Natural killer cell (primary cell): ENCODE measurements at regions not wholly inside any gene's neighbourhood (a gene's known extent, or its start where the extent isn't known, plus 50 kb on each side); places are given as distances from the start of the nearest gene placed in this dataset.

Experiments
- ATAC-seq, 3 donors: fragments of 150-1000 bp in 2 of 3; fragments of 200-7000 bp in 1 of 3; cut with Tn5 transposase; 1 replicate in 1 of 3; 2 replicates in 2 of 3; pipeline ENCODE4 v1.10.0; 2021; ENCODE audit warnings: mild to moderate bottlenecking in 2 of 3, moderate library complexity in 2 of 3
- DNase-seq, 2 donors: peaks; one replicate each; pipeline versions ENCODE4 v3.0.0 to v3.0.0-alpha.2; 2013 to 2021; ENCODE audit warnings: mixed read lengths in 1 of 2
- H3K27ac ChIP-seq: one replicate; pipeline ENCODE4 v1.5.1; 2013; ENCODE audit warnings: mild to moderate bottlenecking, low read length
- H3K27me3 ChIP-seq: one replicate; pipeline ENCODE4 v1.6.1; 2013; ENCODE audit warnings: low read length; ENCODE audit not compliant: control insufficient read depth, insufficient read depth
- H3K36me3 ChIP-seq: one replicate; pipeline ENCODE4 v1.6.1; 2013; ENCODE audit warnings: low read length; ENCODE audit not compliant: control insufficient read depth, insufficient read depth
- H3K4me1 ChIP-seq: one replicate; pipeline ENCODE4 v1.6.1; 2013; ENCODE audit warnings: low read length; ENCODE audit not compliant: control insufficient read depth, insufficient read depth
- H3K4me3 ChIP-seq: one replicate; pipeline ENCODE4 v1.5.1; 2013; ENCODE audit warnings: low read length
- H3K9me3 ChIP-seq: one replicate; pipeline ENCODE4 v1.6.1; 2013; ENCODE audit warnings: low read length; ENCODE audit not compliant: control insufficient read depth, insufficient read depth
- H3K27ac Mint-ChIP-seq, 2 donors: one replicate each; pipeline ENCODE4 v1.8.0; 2022; ENCODE audit warnings: mild to moderate bottlenecking in 2 of 2, mixed read lengths in 2 of 2, moderate library complexity in 1 of 2
- H3K27me3 Mint-ChIP-seq, 2 donors: one replicate each; pipeline ENCODE4 v1.8.0; 2022; ENCODE audit warnings: low read depth in 2 of 2, mixed read lengths in 2 of 2
- H3K36me3 Mint-ChIP-seq: one replicate; pipeline ENCODE4 v1.8.0; 2022; ENCODE audit warnings: mixed read lengths
- H3K4me1 Mint-ChIP-seq, 2 donors: one replicate each; pipeline ENCODE4 v1.8.0; 2022; ENCODE audit warnings: mixed read lengths in 2 of 2
- H3K4me3 Mint-ChIP-seq: one replicate; pipeline ENCODE4 v1.8.0; 2022; ENCODE audit warnings: mild to moderate bottlenecking, moderate library complexity, mixed read lengths
- H3K9me3 Mint-ChIP-seq, 2 donors: one replicate each; pipeline ENCODE4 v1.8.0; 2022; ENCODE audit warnings: mixed read lengths in 2 of 2
- WGBS: methylation state at CpG from one replicate; pipeline ENCODE4 v1.1.7; 2013; ENCODE audit warnings: missing lambda C conversion rate; ENCODE audit not compliant: insufficient coverage; 5-methylcytosine and 5-hydroxymethylcytosine counted together
- intact Hi-C: fragments of 100-400 bp; cut with micrococcal nuclease; formaldehyde crosslinking; loops from one replicate; pipeline ENCODE4 v1.14.2; 2022
- TF ChIP-seq, protein P1 (sequence below): fragments of 200-600 bp; IDR thresholded peaks from one replicate; pipeline ENCODE4 v1.8.0; 2022; ENCODE audit warnings: antibody characterized with exemption

DNA sequence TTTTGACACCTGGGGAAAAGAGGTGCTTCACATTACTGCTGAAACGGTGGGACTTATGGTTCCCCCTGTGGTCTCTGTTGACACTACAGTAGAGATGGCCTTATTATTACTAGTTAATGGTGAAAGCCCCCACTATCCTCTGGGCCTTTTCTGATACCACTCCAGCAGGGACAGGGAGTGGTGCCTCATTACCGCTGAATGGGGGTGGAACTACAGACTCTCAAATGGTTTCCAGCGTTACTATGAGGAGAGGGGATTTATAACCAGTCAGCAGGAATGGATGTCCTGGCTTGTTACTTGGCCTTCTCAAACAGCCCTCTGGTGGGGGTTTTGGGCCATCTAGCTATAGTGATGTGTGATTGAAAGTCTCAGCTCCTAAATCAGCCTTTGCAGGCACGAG, 96.7 kb upstream of the DIAPH3 start:
- peaks cover 0 to 2% of the 10 kb centered on the region in 2 donors for H3K9me3 Mint-ChIP-seq
- no peak for DNase-seq
- Histone ChIP-seq H3K27me3 (peaks cover 2% of the 10 kb centered on the region), H3K36me3 (no peaks in the 10 kb centered on the region), H3K4me3 (no peak overlapping the region), H3K4me1 (no peaks in the 10 kb centered on the region), H3K27ac (no peak overlapping the region), H3K9me3 (no peaks in the 10 kb centered on the region)
- TF ChIP-seq, protein P1, sequence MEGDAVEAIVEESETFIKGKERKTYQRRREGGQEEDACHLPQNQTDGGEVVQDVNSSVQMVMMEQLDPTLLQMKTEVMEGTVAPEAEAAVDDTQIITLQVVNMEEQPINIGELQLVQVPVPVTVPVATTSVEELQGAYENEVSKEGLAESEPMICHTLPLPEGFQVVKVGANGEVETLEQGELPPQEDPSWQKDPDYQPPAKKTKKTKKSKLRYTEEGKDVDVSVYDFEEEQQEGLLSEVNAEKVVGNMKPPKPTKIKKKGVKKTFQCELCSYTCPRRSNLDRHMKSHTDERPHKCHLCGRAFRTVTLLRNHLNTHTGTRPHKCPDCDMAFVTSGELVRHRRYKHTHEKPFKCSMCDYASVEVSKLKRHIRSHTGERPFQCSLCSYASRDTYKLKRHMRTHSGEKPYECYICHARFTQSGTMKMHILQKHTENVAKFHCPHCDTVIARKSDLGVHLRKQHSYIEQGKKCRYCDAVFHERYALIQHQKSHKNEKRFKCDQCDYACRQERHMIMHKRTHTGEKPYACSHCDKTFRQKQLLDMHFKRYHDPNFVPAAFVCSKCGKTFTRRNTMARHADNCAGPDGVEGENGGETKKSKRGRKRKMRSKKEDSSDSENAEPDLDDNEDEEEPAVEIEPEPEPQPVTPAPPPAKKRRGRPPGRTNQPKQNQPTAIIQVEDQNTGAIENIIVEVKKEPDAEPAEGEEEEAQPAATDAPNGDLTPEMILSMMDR, result peak; percentile 13
- peaks cover 0 to under 1% of the 10 kb centered on the region in 2 donors for H3K4me1 Mint-ChIP-seq
- H3K4me3 Mint-ChIP-seq, result no peak overlapping the region
- WGBS, result 68% methylated on average over 4 of the region's 4 CpGs
- H3K27ac Mint-ChIP-seq, result no peak overlapping the region
- intact Hi-C loops, result no loop called here
- H3K36me3 Mint-ChIP-seq, result no peaks in the 10 kb centered on the region
- no peak for ATAC-seq
- peaks cover 0 to 9% of the 10 kb centered on the region in 2 donors for H3K27me3 Mint-ChIP-seq

DNA sequence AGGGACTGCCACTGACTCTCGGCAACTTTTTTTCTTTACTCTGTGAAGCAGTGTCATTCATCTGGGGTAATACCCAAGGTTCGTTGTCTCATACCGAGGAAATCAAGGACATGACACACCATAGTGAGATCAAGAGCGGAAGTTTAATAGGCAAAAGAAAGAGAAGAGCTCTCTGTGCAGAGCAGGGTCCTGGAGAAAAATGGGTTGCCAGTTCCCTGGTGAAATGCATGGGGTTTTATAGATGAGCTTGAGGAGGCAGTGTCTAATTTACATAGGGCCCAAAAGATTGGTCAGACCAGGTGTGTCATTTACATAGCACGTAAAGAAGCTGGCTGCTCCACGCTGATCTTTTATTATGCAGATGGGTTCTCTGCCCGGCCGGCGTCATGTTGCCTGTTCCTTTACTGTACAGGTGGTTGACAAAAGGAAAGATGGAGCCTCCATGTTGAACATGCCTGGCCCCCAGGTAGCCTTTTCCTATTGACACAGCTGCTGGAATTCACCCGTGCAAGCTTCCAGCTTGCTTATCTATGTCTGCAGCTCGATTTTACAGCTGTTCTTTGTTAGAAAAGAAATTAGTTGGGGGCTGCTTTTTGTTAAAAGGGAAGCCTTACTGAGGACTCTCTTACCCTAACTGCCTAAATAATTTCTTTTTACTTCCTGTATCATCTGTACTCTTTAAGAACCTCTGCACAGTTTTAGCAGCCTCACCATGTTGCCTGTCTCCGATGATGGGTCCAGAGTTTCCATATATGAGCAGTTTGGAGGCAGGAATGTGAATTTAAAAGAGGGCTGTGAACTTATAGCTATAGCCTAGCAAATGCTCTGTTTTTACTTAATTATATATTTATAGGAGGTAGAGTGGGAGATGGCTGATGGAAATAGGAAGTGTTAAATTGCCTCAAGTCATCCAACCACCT, 98.0 kb upstream of the DIAPH3 start:
- Mint-ChIP-seq H3K9me3 (peaks cover 0 to 2% of the 10 kb centered on the region in 2 donors), H3K4me3 (no peak overlapping the region), H3K36me3 (no peaks in the 10 kb centered on the region), H3K27ac (no peak overlapping the region), H3K27me3 (peaks cover 0 to 9% of the 10 kb centered on the region in 2 donors), H3K4me1 (no peaks in the 10 kb centered on the region)
- DNase-seq, result no peak
- TF ChIP-seq, protein P1, result no peak
- no peaks in the 10 kb centered on the region for H3K4me1 ChIP-seq
- ATAC-seq, result no peak
- H3K36me3 ChIP-seq, result no peaks in the 10 kb centered on the region
- intact Hi-C loops, result no loop called here
- 77% methylated on average over 11 of the region's 12 CpGs for WGBS
- H3K4me3 ChIP-seq, result no peak overlapping the region
- H3K27me3 ChIP-seq, result peaks cover 2% of the 10 kb centered on the region
- H3K9me3 ChIP-seq, result no peaks in the 10 kb centered on the region
- H3K27ac ChIP-seq, result no peak overlapping the region

DNA sequence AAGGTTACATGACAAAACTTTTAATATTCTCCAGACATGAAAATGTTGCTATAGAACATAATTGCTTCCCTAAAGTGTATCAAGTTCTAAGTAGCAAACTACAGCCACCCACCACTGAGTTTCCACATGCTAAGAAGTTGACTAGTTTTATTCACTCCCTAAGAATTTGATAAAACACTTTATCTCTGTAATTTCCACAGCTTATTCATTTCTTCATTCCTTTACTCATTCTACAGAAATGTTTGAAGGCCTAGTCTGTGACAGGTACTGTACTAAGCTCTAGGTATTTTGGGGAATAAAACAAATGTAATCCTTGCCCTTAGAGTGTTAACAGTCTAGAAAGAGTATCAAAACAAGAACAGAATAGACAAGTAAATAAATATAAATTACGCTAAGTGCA, 101.8 kb upstream of the DIAPH3 start:
- intact Hi-C loops, result no loop called here
- no peak for DNase-seq
- Histone ChIP-seq H3K4me1 (peaks cover 8% of the 10 kb centered on the region), H3K4me3 (no peak overlapping the region), H3K9me3 (no peaks in the 10 kb centered on the region), H3K27ac (no peak overlapping the region), H3K36me3 (no peaks in the 10 kb centered on the region), H3K27me3 (peaks cover 2% of the 10 kb centered on the region)
- H3K4me1 Mint-ChIP-seq, result no peaks in the 10 kb centered on the region
- peaks cover 0 to 7% of the 10 kb centered on the region in 2 donors for H3K27me3 Mint-ChIP-seq
- no peaks in the 10 kb centered on the region for H3K36me3 Mint-ChIP-seq
- no peak overlapping the region for H3K27ac Mint-ChIP-seq
- TF ChIP-seq, protein P1, result no peak
- WGBS, result no CpG with 5 or more reads among the region's 1 CpG
- H3K9me3 Mint-ChIP-seq, result no peaks in the 10 kb centered on the region
- ATAC-seq, result no peak
- no peak overlapping the region for H3K4me3 Mint-ChIP-seq
